PC-9 (cell line): ENCODE measurements at regions not wholly inside any gene's neighbourhood (a gene's known extent, or its start where the extent isn't known, plus 50 kb on each side); places are given as distances from the start of the nearest gene placed in this dataset.

Experiments
- BruUV-seq: library from RNA; stranded (reverse); fragments of 400-500 nt; replicated peaks from 2 replicates; lab custom pipeline; 2021; lab: Mats Ljungman, UMichigan
- CTCF ChIA-PET: fragments of 300-600 bp; sonication (Branson Sonifier 250); formaldehyde crosslinking; loops from one replicate; lab custom pipeline; 2022; ENCODE audit warnings: antibody characterized with exemption; lab: Charles Lee
- POLR2A ChIA-PET: fragments of 300-600 bp; sonication (Branson Sonifier 250); formaldehyde crosslinking; loops from one replicate; lab custom pipeline; 2022; ENCODE audit warnings: antibody characterized with exemption; ENCODE audit not compliant: unreplicated experiment; lab: Charles Lee
- DNase-seq, 2 experiments: peaks; one replicate each; pipeline versions ENCODE4 v3.0.0 to v3.0.0-alpha.2; 2015 to 2022; ENCODE audit warnings: mixed read lengths in 1 of 2
- H2AFZ ChIP-seq: fragments of 200-600 bp; sonication (generic); 2 replicates; pipeline ENCODE4 v1.8.1; 2017; ENCODE audit warnings: antibody characterized with exemption
- H3F3A ChIP-seq: fragments of 200-600 bp; sonication (generic); 2 replicates; pipeline ENCODE4 v1.8.1; 2017; ENCODE audit warnings: antibody characterized with exemption, mild to moderate bottlenecking, low read depth; ENCODE audit not compliant: insufficient read depth
- H3K27ac ChIP-seq: fragments of 200-600 bp; sonication (generic); 2 replicates; pipeline ENCODE4 v1.6.1; 2016; ENCODE audit warnings: mixed run types
- H3K27me3 ChIP-seq: fragments of 200-600 bp; sonication (generic); 2 replicates; pipeline ENCODE4 v1.6.1; 2016; ENCODE audit warnings: low read depth, mixed run types; ENCODE audit not compliant: insufficient read depth
- H3K36me3 ChIP-seq: fragments of 200-600 bp; sonication (generic); 2 replicates; pipeline ENCODE4 v1.6.1; 2016; ENCODE audit warnings: low read depth, mixed run types
- H3K4me1 ChIP-seq: fragments of 200-600 bp; sonication (generic); replicated peaks from 2 replicates; pipeline ENCODE4 v1.6.1; 2016; ENCODE audit warnings: mixed run types; ENCODE audit not compliant: insufficient read depth
- H3K4me2 ChIP-seq: fragments of 200-600 bp; sonication (generic); 2 replicates; pipeline ENCODE4 v1.6.1; 2017; ENCODE audit warnings: mixed run types
- H3K4me3 ChIP-seq: fragments of 200-600 bp; sonication (generic); 2 replicates; pipeline ENCODE4 v1.6.1; 2016; ENCODE audit warnings: mixed run types
- H3K79me2 ChIP-seq: fragments of 200-600 bp; sonication (generic); 2 replicates; pipeline ENCODE4 v1.6.1; 2017; ENCODE audit warnings: low read depth, mixed run types
- H3K9me2 ChIP-seq: fragments of 200-600 bp; sonication (generic); 2 replicates; pipeline ENCODE4 v1.8.1; 2017; ENCODE audit warnings: mild to moderate bottlenecking; ENCODE audit not compliant: insufficient read depth
- H3K9me3 ChIP-seq: fragments of 200-600 bp; sonication (generic); 2 replicates; pipeline ENCODE4 v1.8.1; 2016; ENCODE audit warnings: low read depth; ENCODE audit not compliant: insufficient read depth
- H4K20me1 ChIP-seq: fragments of 200-600 bp; sonication (generic); 2 replicates; pipeline ENCODE4 v1.8.1; 2017; ENCODE audit not compliant: insufficient read depth
- EZH2 ChIP-seq: fragments of 200-600 bp; sonication (generic); IDR thresholded peaks from 2 replicates; pipeline ENCODE4 v1.8.0; 2017; ENCODE audit warnings: antibody characterized with exemption, low read depth
- intact Hi-C: fragments of 100-400 bp; cut with micrococcal nuclease; formaldehyde crosslinking; loops from one replicate; pipeline ENCODE4 v1.10.0; 2022; ENCODE audit not compliant: unreplicated experiment
- TF ChIP-seq, protein P1 (sequence below): fragments of 200-600 bp; sonication (generic); conservative IDR thresholded peaks from 2 replicates; pipeline ENCODE4 v1.6.1; 2017; ENCODE audit warnings: mixed run types, antibody characterized with exemption, mild to moderate bottlenecking, moderate library complexity

DNA sequence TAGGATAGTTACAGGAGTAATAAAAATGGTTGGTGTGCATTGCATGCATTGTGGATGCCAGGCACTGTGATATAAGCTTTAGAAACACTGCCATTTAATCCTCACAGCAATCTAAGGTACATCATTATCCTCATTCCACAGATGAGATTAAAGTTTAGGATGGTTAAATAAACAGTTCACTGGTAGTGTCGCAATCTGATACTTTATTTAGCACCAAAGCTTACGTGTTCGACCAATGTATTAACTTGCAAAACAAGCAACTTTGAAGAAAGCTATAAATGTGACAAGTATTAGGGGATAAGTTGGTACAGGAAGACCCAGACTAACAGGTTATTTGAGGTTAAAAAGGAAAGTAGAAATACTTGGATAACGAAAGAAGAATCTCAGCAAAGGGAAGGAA is 150.5 kb upstream of the ZNF385D start:
- no peak overlapping the region for H2AFZ ChIP-seq
- no peaks in the 10 kb centered on the region for H3K79me2 ChIP-seq
- peak in 1 of 2 experiments; percentile 49 for DNase-seq
- intact Hi-C loops: no loop called here
- H3K4me1 ChIP-seq: 0 out of 2 replicates have a peak, but pooled peaks cover 7% of the 10 kb centered on the region
- ChIA-PET POLR2A (no interaction called here), CTCF (no interaction called here)
- BruUV-seq: no TSS peak
- H3K4me2 ChIP-seq: peak overlapping the region; percentile 11; the same call in 1 of the 2 replicates
- H3K9me3 ChIP-seq: no peaks in the 10 kb centered on the region
- no peaks in the 10 kb centered on the region for H3K36me3 ChIP-seq
- no peaks in the 10 kb centered on the region for H3K27me3 ChIP-seq
- no peaks in the 10 kb centered on the region for H3F3A ChIP-seq
- H3K27ac ChIP-seq: no peak overlapping the region
- no peaks in the 10 kb centered on the region for H4K20me1 ChIP-seq
- H3K9me2 ChIP-seq: no peaks in the 10 kb centered on the region
- no peak for TF ChIP-seq EZH2
- TF ChIP-seq, protein P1, sequence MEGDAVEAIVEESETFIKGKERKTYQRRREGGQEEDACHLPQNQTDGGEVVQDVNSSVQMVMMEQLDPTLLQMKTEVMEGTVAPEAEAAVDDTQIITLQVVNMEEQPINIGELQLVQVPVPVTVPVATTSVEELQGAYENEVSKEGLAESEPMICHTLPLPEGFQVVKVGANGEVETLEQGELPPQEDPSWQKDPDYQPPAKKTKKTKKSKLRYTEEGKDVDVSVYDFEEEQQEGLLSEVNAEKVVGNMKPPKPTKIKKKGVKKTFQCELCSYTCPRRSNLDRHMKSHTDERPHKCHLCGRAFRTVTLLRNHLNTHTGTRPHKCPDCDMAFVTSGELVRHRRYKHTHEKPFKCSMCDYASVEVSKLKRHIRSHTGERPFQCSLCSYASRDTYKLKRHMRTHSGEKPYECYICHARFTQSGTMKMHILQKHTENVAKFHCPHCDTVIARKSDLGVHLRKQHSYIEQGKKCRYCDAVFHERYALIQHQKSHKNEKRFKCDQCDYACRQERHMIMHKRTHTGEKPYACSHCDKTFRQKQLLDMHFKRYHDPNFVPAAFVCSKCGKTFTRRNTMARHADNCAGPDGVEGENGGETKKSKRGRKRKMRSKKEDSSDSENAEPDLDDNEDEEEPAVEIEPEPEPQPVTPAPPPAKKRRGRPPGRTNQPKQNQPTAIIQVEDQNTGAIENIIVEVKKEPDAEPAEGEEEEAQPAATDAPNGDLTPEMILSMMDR: no peak
- no peak overlapping the region for H3K4me3 ChIP-seq

DNA sequence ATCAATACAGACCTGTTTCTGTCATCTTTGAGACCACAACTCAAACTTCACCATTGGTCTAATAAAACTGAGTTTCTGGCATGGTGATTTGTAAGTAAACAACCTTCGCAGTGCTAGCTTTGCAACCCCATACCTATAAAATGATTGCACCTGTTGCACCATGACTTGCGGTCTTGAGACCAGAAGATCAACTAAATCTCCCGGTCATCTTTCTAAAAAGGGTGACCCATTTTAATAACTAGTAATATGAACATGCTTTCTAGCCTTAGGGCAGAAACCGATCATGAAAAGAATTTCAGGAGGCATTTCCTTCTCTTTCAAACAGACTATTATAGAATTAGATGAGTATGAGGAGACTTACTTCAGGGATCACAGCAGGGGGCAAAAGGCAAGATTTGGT is 151.9 kb upstream of the ZNF385D start:
- Histone ChIP-seq H3K79me2 (no peaks in the 10 kb centered on the region), H3F3A (no peaks in the 10 kb centered on the region), H3K9me3 (no peaks in the 10 kb centered on the region), H3K4me2 (no peak overlapping the region), H3K36me3 (no peaks in the 10 kb centered on the region), H3K4me1 (0 out of 2 replicates have a peak, but pooled peaks cover 7% of the 10 kb centered on the region), H2AFZ (no peak overlapping the region), H3K27me3 (no peaks in the 10 kb centered on the region), H3K4me3 (no peak overlapping the region), H3K27ac (no peak overlapping the region), H3K9me2 (no peaks in the 10 kb centered on the region), H4K20me1 (no peaks in the 10 kb centered on the region)
- intact Hi-C loops: no loop called here
- peak; percentile 7 to 78 for DNase-seq
- TF ChIP-seq, protein P1: no peak
- TF ChIP-seq EZH2: no peak
- POLR2A ChIA-PET: no interaction called here
- CTCF ChIA-PET: no interaction called here
- no TSS peak for BruUV-seq

DNA sequence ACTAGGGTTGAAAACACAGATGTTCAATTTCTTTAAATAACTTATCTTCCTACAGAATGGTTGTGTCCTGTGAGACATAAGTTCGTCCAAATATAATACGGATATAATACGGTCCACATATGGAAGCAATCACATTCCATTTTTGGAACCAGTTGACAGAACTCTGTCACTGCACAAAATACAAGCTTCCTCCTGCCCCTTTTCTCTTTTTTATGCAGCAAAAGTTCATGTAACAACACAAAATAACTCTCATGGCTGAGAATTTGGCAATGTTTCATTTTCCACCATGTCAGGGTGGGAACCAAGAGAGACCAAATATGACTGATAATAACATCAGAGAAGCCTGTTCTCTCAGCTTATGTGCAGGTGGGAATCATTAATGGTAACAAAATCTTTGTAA is 158.1 kb upstream of the ZNF385D start:
- Histone ChIP-seq H3K27me3 (no peaks in the 10 kb centered on the region), H4K20me1 (no peaks in the 10 kb centered on the region), H3K36me3 (no peaks in the 10 kb centered on the region), H3F3A (no peaks in the 10 kb centered on the region), H2AFZ (no peak overlapping the region), H3K4me3 (no peak overlapping the region), H3K79me2 (no peaks in the 10 kb centered on the region), H3K27ac (no peak overlapping the region), H3K4me1 (no peaks in the 10 kb centered on the region), H3K4me2 (no peak overlapping the region), H3K9me3 (no peaks in the 10 kb centered on the region), H3K9me2 (no peaks in the 10 kb centered on the region)
- CTCF ChIA-PET: no interaction called here
- POLR2A ChIA-PET: no interaction called here
- DNase-seq: no peak
- TF ChIP-seq, protein P1: no peak
- TF ChIP-seq EZH2: no peak
- BruUV-seq: no TSS peak
- intact Hi-C loops: no loop called here
